Head of caudate nucleus (tissue), 42 donors: ENCODE measurements at regions not wholly inside any gene's neighbourhood (a gene's known extent, or its start where the extent isn't known, plus 50 kb on each side); places are given as distances from the start of the nearest gene placed in this dataset.
A peak's percentile ranks its signal among the peaks of the same experiment; 100 is the strongest.

ENCODE experiments used
- DNase-seq, 42 donors: peaks; one replicate each; pipeline versions ENCODE4 v3.0.0 to v3.0.0-alpha.2; 2020 to 2021; ENCODE audit warnings: mixed read lengths in 7 of 42
- intact Hi-C: fragments of 100-400 bp; cut with DNase I; formaldehyde crosslinking; loops from one replicate; pipeline ENCODE4 v1.15.0; 2022

DNA sequence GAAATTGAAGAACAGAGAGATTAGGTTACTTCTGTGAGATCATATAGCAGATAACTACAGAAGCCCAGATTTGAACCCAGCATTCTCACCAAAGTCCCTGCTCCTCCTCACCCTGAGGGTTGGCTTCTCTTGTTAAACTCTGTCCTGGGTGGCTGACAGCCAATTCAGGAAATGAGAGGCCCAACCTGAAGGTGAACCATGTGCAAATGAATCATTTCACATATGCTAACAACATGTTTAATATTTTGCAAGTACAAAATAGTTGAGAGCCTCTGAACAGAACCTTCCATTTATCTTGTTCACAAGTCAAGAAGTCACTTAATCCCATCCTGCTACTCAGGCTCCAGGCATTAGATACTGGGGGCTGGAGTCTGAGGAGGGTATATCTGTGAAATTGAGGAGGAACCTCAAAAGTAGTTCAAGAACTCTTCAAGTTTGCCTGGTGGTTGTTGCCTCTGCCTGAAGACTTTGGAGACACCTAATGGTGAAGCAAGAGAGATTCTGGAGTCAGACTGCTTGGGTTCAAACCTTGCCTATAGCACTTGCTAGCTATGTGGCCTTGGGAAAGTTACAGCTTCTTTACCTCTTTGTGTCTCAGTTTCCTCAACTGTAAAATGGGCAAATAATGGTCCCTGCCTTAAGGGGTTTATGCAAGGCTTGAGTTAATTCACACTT is 564.0 kb downstream of the PSAT1 start:
- DNase-seq, result no peak
- intact Hi-C loops, result no loop called here

DNA sequence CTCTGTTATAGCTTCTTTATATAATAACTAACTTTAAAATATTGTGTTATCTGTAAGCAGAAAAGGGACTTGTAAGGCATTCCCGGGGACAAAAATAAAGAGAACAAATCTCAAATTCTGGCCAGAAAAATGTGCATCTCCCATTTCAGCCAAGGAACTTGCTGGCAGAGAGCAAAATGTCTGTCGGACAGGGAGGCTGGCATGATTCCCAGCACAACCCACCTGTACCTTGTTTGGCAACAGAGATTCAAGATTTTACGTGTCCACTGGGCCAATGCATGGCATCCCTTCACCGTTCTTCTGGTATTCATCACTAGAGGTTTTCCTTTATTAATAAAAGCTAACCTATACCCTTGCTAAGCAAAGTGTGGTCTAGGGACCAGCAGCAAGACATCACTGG is 566.6 kb downstream of the PSAT1 start:
- intact Hi-C loops, result no loop called here
- DNase-seq, result no peak

DNA sequence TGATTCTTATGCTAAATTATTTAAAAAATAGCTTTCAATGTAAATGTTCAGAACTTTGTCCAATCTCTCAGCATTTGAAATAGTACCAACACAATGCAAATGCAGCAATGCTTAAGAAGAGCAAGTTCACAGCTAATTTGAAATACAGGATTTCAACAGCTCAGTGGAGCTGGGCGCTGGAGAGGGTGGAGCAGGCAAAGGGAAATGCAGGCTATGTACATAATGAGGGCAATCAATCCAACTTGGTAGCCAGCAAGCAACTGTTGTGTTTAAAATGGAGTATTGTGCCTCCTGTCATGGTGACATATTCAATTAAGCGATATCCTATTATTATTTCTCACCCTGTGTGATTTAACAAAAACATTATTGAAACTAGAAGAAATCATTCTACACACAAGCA is 568.8 kb downstream of the PSAT1 start:
- intact Hi-C loops, result no loop called here
- DNase-seq, result peak in 9 of 42 donors; percentile 4 to 49 (median 25)

DNA sequence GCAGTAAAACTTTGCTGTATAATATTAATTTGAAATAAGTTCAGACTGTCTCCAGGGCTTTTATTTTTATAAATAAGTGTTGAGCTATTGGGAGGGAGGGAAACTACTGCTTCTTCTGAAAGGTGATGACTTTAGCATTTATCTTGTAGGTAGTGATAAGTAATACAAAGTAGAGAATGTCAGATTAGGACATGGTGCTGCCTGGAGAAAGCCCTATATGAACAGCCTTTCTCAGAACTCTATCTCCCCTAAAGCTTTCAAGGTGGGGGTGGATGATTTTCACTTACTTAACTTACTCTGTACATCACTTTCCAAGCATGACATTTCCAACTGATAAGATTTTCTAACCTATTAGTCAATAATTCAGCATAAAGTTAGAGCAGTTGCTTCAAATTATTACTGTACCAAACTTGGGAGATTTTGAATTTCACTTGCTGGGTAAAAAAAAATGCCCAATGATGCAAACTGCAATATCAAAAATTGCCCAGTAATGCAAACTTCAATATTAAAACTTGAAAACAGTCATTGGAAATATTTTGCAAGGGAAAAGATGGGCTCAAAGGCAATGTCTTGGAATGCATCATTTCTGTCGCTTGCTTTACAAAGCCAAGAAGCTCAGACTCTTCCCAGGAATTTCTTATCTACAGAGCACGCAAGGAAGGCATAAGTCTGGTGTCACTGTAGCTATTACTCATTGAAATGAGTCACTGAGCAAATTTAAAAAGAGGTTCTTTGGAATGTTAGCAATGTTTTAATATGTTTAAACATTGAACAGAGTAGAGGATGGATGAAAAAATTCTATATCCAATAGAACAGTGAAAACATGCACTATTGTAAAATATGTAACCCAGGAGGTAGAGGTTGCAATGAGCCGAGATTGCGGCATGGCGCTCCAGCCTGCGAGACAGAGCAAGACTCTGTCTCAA is 569.5 kb downstream of the PSAT1 start:
- DNase-seq, result peak in 4 of 42 donors; percentile 9 to 44 (median 24)

DNA sequence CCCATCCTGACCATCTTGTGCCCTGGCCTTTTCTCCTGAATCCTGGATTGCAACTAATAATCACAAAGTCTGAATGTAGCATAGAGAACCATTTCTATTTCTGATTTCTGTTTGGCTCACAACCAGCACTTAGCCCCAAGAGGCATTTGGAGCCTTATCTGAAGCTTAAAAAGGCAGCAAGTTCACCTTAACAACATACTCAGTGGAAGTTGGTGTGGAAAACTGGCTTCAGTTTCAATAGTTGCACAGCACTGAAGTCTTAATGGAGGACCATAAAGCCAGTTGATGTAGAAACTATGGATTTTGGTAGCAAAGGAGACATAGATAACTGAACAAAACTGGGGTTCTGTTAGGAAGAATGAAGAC is 574.1 kb downstream of the PSAT1 start:
- DNase-seq, result no peak

More for the DNA sequence above, 569.5 kb downstream of the PSAT1 start:
- intact Hi-C loops, result no loop called here

DNA sequence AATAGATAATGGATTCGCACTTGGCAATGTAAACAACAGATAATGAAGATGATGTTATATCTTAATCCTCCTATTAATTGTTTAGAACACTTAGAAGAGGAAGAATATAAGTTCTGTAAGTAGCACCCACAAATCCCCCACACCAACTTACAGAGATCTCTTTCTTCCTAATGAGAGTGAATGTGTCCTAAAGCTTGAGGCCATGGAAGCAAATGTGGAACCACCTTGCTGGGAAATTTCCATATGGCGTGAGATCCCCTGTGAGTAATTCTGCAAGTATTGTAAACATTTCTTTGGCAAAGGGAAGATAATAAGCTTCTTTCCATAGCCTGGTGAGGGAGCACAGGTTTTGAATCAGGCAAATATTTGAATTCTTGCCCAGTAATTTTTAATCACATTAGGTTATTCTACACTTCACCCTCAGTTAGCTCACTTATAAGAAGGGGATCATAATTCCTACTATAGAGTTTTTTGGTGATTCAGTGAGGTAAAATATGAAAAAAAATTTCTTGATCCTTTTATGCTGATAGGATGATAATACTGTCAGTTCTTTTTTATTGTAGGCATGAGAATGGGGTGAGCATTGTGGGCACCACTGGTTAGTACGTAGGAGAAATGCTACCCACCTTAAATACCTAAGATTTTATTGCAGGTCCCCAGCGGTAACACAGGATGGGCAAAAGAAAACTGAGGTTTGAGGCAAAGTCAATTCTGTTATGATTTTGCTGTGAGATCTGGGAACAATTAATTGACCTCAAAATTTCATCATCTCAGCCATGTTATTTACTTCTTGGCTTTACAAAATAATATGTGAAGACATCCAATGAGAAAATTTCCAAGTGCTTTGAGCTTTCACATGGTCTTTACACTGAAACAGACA is 574.8 kb downstream of the PSAT1 start:
- intact Hi-C loops, result no loop called here
- no peak for DNase-seq

More for the DNA sequence above, 574.1 kb downstream of the PSAT1 start:
- intact Hi-C loops, result no loop called here

DNA sequence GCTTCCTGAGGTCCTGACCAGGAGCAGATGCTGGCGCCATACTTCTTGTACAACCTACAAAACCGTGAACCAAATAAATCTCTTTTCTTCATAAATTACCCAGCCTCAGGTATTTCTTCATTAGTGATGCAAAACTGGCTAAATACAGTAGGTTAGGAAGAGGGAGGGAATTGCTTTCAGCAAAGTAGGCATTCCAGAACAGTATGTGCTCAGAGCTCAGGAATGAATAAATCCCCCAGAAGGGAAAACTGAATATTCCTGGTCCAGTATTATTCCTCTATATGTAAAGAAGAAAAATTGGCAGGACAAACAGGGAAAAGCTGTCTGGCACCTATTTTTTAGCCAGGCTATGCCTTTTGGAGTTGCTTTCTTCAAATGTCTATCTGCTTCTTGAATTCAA is 577.1 kb downstream of the PSAT1 start:
- intact Hi-C loops, result no loop called here
- DNase-seq, result no peak

DNA sequence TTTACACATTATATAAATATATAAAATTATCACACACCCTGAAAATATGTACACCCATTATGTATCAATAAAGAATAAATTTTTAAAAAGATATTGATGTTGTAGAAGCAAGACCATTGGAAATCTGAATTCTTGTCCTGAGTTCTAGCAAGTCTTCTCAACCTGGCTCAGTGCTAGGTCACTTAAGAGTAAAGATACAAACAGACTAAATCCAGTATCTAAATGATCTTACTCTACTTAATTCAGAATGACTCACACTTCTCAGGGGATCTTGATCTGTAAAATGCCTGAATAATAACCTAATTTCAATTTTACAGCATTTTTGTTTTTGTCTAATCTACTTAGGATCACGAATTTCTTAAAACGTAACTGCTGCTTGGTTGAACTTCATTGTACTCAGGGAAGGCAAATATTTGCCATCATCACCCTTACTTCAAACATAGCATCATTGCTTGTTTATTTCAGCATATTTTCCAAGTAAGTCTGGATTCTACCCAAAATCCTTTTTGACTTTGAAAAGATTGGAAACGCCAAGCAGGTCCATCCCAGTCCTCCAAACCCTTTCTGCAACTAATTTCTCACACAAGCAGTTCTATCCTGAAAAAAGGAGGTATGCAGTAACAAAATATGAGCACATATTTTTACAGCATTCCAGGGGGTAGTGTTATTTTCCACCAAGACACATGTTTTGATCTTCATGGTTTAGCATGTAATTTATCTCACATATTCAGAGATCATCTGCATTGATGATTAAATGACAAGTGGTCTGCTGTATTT is 582.6 kb downstream of the PSAT1 start:
- intact Hi-C loops, result no loop called here
- DNase-seq, result no peak

DNA sequence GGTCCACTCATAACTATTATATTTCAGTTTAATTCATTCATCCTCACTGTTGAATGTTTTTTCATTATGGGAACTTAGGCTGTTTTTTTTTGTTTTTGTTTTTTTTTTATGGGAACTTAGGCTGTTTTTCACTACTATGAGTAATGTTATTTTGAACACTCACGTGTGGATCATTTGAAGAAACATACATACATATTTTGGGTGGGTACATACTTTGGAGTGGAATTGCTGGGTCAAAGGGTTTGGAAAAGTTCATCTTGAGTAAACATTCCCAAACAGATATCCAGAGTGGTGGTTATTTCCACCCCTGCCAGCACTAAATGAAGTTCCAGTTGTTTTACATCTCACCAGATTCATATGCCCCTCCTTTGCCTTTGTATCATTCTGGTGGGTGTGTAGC is 584.4 kb downstream of the PSAT1 start:
- intact Hi-C loops, result no loop called here
- no peak for DNase-seq

DNA sequence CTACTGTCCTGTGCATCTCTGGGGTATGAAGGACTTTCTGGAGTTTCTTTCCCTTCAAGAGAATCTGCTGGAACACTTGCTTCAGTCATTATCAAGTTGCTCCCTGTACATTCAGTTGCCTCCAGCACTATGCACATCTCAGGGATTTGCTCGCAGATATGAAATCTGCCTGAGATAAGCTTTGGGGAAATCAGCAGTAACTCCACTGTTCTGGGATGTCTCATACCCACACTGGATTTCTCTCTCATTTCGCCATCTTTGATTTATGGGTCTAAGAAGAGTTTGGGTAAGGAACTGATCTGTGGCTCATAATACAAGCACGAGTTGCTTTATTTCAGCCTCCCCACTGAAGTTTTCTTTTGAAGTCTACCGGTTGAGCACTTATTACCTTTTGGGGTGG is 585.6 kb downstream of the PSAT1 start:
- intact Hi-C loops, result no loop called here
- DNase-seq, result no peak

DNA sequence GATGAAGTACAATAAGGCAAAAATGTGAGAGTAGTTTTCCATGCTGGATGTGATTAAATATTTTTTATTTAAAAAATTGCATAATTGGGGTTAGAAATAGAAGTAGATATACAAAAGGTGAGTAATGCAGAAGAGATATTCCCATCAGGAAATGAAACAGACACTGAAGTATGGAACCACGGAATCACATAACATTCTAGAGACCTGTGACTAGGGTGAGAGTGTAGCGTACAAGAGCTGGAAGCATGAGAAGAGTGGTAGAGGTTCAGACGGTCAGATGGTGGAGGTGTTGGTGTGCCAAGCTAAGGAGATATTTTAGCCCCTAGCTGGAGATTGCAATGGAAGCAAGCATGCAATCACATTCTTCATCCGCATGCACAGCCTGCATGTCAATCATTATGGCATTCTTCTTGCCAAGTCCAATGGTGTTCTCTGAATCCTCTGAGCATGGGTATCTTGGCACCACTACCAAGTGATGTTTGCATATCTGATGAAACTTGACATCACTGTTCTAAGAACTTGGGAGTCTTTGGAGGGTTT is 587.8 kb downstream of the PSAT1 start:
- no peak for DNase-seq
- intact Hi-C loops, result no loop called here

DNA sequence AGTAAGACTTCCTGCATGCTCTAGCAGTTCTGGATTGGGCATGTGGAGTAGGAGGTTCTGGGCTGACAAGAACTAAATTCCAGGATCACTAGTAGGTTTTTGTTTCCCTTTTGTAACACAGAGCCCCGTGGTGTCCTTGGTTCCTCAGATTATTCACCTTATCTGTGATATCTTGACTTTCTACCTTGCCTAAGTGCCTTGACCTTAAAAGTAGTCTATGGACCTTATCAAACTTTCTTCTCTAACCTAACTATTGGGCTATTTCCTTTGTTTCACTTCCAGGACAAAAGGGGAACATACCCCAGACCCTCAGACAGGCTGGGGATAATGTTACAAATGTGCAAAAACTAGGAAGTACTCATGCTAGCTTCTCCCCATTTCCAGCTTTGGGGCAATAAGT is 595.3 kb downstream of the PSAT1 start:
- intact Hi-C loops, result no loop called here
- DNase-seq, result no peak

DNA sequence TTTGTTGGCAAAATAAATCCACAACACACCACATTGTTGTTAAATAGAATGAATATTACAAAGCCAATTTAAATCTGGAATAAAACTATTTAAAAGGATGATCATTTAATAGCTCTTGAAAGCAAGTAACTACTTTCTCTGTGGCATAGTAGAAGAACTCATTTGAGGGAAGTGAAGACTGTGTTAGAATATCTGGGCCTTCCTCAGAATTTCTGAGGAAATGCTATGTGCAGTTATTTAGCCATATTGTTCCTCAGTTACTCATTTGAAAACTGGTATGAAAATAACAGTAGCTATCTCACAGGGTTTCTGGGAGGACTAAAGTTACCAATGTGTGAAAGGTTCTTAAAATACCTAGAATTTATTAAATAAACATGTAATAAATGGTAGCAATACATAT is 595.8 kb downstream of the PSAT1 start:
- no peak for DNase-seq
- intact Hi-C loops, result no loop called here

DNA sequence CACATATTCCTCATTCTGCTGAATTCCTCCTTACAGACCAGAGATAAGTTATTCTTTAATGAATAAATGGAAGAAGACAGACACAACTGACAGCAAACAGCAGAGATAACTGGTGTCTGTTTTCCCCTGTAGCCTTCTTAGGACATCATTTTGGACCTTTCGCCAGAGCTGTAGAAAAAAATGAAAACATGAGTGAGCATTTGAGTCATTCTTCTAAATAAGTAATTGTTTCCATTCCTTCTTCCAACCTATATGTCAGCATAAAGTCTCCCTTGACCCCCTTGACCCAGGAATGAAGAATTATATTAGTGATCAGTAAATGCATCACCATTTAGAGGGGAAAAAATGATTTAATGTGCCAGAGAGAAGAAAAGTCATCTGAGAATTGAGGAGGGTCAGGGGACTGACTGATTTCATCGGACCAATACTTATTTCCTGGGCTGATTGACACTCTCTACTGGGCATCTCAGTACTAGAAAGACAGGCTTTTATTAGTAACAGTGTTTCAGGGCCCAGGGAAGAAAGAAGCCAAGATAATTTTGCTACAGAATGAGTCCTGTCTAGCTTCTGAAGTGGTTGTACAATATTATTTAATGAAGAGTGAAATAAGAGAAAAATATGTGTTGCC is 597.0 kb downstream of the PSAT1 start:
- intact Hi-C loops, result no loop called here
- DNase-seq, result no peak

DNA sequence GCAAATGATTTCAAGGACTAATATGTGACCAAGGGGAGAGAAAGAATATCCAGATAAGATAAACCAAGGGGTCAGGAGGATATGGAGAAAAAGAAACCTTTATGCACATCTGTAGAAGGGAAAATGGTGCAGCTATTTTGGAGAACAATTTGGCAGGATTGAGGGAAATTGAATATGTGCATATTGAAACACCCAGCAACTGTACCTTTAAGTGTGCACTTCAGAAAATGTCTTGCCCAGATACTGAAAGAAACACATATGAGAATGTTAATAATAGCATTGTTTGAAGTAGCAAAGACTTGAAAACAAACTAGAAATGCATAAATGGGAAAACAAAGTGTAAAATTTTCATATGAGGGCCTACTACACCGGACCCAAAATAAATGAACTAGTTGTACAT is 599.6 kb downstream of the PSAT1 start:
- DNase-seq, result no peak
- intact Hi-C loops, result no loop called here

DNA sequence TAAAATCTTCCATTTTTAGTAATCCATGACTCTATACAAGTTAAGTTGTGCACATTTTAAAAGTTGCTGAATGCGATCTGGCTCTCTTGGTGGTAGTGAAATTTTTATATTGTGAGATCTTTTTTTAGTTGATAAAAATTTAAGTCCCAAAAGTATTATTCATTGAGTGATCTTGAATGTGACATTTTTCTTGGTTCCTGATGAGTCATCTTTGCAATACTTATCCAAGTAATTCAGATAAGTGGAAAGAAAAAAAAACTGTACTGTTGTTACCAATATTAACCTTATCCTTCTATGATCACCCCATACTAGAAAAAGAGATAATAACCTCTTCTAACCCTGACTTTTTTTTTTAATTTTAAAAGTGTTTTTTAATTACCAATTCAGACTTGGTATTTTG is 601.3 kb downstream of the PSAT1 start:
- DNase-seq, result no peak
- intact Hi-C loops, result no loop called here

DNA sequence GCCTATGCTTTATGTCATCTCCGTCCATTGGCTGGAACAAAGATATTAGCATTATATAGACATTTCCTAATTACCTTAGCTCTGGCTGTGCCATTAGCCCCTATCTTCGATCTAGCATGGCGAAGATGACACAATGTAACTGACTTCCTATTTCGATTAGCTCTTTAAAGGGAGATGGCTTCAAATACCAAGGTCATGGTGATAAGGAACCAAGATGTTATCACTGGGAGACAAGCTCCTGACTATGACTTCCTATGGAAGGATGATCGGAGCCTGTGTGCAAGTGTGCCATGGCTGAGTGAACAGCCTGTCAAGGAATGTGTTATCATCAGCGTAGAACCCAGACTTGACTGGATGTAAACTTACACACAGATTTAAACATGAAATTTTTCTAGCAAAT is 602.1 kb downstream of the PSAT1 start:
- intact Hi-C loops, result no loop called here
- no peak for DNase-seq

DNA sequence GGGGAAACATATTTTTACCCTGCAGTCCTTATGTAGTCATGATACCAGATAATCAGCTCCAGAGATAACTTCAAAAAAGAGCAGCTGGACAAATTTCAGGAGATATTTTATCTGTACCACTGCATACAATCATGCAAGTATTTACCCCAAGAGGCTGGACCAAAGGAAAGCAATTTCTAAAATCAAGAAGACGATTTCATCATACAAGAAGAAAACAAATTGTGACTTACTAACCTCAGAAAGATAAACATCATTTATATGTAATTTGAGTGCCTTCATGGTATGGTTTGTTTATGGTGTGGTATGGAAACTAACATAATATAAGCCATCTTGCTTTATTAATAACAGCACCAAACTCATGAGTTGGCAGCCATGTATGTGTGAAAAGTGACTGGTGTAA is 603.6 kb downstream of the PSAT1 start:
- intact Hi-C loops, result no loop called here
- no peak for DNase-seq
